HG03039 (cell line): ENCODE measurements at regions not wholly inside any gene's neighbourhood (a gene's known extent, or its start where the extent isn't known, plus 50 kb on each side); places are given as distances from the start of the nearest gene placed in this dataset.

Experiments
- ATAC-seq: cut with Tn5 transposase; IDR thresholded peaks from one replicate; pipeline ENCODE4 v1.9.1; 2021; ENCODE audit warnings: mild to moderate bottlenecking, moderate library complexity; ENCODE audit not compliant: unreplicated experiment

DNA sequence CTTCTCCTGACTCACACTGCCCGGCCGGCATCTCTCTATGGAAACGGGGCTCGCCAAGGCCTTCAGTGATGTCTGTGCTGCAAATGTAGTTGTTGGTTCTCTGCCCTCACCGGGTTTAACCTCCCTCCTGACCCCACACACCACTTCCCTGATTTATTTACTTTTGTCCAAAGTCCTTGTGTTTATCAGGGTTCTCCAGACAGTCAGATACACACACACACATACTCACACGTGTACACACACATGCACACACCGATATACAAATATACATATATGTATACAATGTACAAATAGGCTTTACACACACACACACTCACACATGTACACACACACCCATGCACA is 647.0 kb downstream of the BRD1 start:
- no peak for ATAC-seq

DNA sequence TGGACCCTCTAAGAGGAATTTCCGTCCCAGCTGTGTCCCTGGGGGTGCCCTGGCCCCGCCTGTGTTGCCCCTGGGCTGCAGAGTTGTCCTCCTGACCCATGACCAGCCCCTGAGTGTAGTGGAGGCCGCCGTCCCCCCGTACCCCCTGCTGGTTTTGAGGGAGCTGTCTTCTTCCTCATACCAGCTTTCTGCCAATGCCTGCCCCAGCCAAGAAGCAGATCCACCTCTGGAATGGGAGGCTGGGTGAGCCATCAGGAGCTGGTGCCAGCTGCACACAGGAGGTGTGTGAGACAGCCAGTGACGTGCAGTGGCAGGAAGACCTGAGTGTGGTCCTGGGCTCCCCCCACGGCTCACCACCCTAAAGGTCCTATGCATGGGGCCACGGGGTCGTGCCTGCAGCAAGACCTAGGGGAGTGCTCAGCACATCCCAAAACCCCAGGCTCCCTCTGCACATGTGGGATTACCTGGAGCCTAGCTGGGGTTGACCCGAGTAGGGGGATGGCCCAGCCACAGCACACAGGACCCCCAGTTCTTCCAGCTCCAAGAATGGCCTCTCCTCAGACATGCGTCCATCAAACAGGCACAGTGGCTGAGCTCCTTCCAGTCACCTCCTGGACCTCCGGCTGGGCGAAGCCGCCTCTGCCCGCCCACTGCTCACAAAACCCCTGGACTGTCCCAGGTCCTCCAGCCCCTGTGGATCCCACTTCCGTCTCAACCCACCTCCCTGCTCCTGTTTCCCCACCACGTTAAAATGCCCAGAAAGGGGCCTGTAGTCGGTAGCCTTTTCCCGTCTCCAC is 647.6 kb downstream of the BRD1 start:
- no peak for ATAC-seq

DNA sequence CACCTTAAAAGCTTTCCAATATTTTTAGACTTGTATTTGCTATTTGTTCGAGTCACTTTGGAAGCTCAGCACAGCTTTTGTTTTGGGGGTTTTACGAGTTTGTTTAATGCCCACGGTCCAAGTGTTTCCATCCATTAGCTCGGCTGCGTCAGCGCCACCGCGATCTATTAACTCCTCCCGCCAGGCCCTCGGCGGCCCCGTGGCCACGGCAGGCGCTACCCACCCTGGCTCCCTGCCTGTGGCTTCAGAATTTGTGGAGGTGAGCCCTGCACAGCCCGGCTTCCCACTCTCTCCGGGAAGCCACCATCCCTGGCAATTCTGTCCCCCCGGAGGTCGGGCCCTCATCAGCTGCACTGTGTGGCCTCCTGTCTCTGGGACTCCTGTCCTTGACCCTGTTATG is 648.5 kb downstream of the BRD1 start:
- no peak for ATAC-seq

DNA sequence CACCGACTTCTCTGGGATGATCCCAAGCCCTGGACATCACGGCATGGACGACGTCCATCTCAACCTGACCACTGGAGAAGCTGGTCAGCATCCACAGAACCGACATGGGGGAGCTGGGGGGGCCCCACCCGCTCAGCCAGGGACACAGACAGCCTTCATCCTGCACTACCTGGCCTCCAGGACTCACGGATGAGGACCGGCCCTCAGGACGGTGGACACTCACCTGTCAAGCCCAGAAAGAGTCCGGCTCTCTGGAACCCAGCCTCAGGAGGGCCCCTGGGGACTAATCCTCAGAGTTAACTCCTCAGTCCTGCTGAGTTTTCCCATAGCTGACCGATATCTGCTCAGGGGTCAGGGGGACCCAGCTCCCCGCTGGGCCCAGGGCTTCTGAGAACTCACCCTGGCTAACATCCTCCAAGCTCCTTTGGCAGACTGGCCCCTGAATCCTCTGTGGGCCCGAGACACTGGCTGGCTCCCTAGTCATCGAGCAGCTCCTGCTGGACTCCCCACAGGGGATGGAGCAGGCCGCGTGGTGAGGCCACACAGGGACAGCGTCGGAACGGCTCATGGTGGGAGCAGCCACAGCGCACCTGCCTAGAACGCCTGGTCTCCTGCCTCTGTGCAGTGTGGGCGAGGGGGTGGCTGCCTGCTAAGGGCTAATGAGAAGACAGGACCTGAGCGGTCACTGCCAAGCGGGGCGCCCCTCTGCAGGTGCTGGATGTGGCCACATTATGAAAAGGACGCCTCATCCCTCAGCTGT is 649.2 kb downstream of the BRD1 start:
- ATAC-seq: no peak

DNA sequence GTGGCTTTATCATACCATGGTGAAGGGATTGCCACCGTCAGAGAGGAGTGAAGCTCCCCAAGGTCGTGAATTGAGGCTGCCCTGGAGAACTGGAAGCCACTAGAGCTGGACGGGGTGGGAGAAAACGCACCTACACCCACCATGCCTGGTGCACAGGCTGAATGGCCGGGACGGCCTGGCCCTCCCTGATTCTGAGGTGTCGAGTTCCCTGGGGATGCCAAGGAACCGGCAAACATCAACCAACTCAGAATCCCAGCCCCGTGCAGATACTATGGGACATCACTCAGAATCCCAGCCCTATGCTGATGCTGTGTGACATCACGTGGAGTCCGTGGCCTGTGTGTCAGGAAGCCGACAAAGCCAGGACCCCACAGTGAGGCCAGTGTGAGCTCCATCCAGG is 650.0 kb downstream of the BRD1 start:
- ATAC-seq: no peak

DNA sequence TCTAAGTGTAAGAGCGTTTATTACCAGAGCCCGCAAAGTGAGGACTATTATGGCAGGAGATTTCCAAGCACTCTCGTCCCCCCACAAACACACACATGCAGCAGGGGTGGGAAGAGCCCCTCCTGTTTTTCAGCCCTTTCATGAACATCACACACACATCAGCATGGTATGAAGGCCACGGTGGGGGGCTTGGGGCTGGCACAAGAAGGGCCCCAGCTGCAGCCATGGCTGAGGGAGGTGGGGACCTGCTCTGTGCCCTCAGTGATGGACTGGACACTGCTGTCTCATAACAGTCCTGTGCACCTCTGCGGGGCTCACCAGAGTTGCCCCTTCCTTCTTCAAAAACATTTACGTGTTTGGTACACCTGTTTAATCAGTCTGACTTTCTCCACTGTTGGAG is 650.7 kb downstream of the BRD1 start:
- ATAC-seq: no peak

DNA sequence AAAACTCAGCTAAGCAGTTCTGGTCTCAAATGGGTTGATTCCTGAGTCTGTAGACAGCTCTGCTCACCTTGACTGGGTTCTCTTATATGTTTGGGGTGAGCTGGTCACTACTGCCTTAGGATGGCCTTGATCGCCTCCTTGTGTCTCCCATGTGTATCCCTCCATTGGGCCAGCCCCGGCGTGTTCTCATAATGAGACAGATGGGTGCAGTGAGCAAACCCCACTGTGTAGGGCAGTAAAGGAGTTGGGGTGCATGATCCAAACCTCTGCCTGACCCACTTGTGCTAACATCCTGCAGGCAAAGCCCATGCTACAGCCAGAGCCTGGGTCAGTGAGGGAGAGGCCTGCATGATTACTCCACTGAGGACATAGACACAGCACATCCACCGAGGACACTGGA is 657.6 kb downstream of the BRD1 start:
- ATAC-seq: no peak

DNA sequence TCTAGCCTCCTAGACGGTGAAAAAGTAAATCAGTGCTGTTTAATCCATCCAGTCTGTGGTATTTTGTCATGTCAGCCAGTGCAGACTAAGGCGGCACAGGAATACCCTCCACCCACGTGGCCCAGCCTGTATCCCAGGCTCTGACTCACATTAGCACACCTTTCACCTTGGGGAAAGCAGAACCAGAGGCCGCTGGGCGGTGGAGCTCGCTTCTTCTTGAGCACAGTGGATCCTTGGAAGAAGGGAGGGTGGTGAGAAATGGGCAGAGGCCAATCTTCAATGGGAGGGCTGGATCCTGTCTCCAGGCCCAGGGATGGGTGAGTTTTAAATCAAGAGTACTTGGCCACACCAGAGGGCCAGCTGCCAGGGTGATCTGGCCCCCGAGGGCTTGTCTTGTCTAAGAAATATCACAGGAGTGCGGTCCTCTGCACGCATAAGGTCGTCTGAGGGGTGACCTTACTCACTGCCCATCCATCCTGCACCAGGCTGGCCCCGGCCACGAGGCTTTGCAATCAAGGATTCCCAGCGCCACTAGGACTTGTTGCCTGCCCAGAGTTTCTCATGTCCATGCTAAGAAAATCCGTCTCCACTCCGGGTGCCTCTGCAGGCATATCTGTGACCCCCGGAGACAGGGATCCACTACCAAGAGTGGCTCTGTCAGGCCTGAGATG is 658.5 kb downstream of the BRD1 start:
- ATAC-seq: no peak

DNA sequence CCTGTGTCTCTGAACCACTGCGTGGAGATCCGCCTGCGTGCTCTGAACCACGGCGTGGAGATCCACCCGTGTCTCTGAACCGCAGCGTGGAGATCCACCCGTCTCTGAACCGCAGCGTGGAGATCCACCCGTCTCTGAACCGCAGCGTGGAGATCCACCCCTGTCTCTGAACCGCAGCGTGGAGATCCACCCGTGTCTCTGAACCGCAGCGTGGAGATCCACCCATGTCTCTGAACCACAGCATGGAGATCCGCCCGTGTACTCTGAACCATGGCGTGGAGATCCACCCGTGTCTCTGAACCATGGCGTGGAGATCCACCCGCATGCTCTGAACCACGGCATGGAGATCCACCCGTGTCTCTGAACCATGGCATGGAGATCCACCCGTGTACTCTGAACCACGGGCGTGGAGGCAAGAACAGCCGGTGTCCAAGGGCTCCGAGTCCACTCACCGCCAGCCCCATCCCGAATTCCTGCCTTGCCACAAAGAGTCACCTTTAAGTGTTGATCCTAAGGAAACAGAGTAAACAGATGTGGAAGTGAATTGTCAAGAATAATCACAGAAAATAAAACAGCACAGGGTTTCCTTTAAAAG is 659.4 kb downstream of the BRD1 start:
- no peak for ATAC-seq

DNA sequence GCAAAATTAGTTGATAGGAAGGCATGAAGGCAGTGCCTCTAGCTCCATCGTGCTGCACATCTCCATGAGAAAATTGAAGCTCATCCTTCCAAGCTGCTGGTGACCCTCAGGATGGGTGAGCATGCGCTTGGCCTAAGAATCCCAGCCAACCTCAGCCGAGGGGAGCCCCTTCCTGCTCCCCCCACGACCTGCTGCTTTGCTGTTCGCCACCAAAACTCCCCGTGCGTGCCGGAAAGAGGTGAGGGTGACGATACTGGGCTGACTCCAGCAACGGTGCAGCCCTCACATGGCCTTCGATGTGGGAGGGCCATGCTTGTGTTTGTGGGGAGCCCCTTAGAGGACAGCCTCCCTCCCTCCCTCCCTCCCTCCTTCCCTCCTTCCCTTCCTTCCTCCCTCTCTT is 660.9 kb downstream of the BRD1 start:
- no peak for ATAC-seq

DNA sequence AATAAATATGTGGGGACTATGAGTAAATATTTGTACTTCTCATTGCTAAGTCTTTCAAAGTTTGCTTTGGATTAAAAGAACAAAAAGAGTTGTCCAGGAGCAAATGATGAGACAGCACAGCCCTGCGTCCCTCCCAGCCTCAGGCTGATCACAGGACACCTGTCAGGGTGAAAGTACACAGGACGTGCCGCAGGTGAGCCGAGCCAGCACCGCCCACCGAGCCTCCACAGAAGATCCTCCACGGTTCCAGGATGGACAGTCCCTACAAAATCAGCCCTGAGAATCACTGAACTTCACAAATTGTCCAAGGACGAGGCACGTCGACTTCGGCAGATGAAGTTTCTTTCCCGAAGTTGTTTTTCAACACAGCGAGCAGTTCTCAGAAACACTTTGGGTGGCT is 661.5 kb downstream of the BRD1 start:
- ATAC-seq: no peak

DNA sequence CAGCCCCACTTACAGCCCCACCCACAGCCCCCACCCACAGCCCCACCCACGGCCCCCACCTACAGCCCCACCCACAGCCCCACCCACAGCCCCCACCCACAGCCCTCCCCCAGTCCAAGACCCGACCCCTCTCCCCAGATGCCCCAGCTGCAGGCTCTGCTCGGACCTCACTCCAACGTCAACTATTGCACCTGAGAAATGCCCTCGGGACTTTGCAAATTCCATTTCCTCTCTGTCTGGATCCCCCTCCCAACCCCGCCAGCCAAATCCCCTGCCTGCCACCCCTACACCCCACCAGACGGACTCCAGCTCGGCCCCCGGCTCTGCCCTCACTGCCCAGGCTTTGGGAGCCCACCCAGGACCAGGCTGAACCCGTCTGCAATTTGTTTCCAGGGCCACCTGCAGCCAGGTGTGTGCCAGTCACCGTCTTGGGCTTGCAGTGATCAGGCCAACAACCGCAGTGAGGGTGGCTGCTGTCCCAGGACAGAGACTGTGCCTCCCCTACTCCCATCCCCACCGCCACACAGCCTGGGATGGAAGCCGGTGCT is 662.8 kb downstream of the BRD1 start:
- no peak for ATAC-seq

DNA sequence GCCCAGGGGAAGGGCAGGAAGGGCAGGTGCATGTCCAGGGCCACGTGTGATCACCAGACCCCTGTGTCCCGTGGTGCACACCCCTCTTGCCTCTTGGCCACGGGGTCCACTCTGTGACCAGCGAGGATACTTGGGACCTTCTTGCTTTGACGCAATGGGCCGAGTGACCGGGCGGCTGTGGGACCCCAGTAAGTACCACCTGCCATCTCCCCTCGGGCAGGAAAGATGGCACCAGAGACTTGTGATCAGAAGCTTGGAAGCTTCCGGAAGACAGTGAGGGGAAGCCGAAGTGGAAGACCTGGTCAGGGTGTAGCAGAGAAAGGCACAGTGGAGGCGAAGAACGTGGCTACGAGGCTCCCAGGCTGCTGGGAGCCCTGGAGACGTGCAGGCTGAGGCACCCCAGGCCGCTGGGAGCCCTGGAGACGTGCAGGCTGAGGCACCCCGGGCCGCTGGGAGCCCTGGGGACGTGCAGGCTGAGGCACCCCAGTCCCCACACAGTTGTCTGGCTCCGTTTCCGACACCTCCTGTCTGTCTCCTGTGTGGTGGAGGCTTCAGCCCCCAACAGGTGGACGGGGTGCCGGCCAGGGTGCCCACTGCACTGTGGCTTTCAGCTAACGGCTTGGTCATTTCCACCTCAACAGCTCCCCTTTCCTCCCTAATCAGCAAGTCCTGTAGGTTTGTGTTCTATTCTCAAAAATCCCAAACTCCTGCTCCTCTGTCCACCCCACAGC is 663.5 kb downstream of the BRD1 start:
- ATAC-seq: no peak

DNA sequence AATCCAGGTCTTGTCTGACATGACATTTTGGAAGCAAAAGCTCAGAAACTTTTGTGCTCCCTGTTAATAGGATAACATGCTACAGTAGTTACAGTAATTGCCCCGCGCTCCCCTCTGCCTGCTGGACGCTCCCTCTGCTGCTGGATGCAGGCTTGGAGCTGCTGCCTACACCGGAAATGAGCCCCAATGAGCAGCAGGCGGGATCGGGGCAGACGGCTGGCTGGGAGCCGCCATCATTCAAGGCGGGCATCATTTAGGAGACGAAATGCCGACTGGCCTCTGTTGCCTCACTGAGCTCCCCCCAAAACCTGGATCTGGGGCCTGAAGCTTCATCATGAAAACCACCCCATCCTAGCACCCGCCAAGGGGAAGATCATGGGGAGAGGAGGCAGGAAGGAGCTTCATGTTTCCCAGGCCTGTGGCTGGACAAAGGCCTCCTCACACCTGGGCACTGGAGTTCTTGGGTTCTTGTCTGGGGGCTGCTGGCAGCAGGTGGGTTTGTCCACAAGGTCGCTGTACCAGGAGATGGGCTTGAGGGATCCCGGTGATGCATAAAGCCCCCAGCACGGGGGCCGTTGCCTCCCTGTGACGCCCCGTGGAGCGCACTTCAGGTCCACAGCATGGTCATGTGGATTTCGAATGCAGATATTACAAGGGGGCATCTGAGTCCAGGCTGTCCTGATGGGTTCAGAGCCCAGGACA is 664.3 kb downstream of the BRD1 start:
- no peak for ATAC-seq

DNA sequence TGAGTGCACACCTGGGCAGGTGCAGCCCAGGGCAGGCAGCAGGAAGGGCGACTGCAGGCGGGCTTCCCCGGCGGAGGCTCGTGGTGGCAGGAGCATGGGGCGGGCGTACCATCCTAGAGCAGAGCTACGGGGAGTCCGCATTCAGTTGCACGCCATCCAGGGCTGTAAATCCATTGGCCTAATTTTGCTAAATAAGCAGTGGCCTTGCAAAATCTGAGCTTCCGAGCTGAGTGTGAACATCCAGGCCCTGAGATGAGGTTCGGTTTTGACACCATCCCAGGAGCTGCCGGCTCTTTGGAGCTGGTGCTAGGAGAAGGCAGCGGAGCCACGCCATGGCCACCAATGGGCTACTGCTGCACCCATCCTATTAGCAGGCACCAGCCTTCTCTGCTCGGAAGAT is 664.8 kb downstream of the BRD1 start:
- ATAC-seq: no peak

DNA sequence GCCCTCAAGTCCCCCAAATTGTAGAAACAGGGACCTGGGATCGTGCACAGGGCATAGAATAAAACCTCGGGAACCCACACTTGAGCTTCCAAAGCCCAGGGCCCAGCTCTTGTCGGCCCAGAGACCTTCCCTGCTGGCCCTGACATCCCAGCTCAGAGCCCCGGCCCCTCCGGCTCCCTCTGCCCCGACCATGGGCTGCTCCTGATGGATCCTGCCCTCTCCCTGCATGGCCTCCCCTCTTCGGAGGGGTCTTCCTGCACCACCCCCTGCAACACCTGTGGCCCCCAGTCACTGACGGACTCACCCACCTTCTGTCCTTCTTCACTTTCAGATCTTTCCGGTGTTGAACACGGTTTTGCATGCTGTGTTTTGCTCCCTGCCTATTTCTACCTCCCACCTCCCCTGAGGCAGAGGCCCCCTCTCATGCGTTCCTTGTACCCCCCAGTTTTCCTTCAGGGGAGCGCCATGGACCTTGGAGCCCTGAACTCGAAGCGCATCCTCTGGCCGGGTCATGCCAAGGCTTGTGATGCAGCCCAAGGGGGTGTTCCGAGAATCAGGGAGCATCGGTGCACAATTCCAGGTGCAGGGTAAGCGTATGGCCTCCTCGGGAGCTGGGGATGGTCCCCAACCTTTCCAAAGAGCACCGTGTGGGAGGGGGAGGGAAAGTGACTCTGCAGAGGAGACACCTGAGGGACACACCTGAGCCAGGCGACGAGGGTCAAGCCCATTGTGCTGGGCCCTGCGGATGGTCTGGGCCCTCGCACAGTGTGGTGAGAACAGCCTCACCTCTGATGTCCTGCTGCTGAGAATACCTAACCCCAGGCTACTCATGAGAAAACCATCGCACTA is 666.4 kb downstream of the BRD1 start:
- ATAC-seq: no peak

DNA sequence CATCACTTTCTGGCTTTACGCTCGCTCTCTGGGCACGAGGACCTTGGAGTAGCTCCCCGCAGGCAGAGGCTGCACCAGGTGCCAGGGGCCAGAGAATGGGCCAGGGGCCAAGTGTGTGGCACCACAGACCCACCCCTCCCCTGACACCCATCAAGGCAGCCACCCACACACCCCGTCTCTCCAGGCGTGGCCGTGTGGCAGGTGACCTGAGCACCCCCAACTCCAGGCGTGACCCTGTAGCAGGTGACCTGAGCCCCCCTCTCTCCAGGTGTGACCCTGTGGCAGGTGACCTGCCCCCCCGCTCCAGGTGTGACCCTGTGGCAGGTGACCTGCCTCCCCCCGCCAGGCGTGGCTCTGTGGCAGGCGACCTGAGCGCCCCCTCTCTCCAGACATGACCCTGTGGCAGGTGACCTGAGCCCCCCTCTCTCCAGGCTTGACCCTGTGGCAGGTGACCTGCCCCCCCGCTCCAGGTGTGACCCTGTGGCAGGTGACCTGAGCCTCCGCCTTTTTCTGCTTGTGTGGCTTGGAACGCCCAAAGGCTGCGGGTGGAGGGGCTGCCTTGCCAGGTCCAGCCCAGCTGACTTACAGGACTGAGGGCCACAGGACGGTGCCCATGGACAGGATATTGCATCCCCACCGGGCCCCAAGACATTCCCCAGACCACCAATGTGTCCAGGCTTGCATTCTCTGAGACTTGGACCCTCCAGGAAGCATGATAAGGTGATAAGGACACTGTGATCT is 667.2 kb downstream of the BRD1 start:
- no peak for ATAC-seq

DNA sequence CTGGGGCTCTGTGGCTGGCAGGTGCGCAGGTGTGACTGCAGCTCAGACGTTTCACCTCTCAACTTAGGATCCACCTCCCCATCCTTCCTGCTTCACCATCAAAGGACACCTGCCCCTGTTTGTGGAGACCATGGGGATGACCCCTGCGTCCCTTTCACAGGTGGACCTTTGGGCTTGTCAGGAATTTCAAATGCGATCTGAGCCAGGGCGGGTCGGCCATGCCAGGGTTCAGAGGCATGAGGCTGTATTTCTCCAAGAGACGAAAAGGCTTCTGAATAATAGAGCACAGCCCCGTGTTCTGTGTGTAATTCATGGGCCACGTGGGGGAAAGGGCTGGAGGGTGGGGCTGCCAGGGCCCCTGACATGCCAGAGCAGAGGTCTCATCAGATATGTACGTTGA is 668.0 kb downstream of the BRD1 start:
- ATAC-seq: no peak
